ENCODE measurements at regions not wholly inside any gene's neighbourhood (a gene's known extent, or its start where the extent isn't known, plus 50 kb on each side); places are given as distances from the start of the nearest gene placed in this dataset.

GRCh38 chr5:145233461-145233860, 601.7 kb downstream of the PRELID2 start:
- no peak for TF ChIP-seq EZH2 (IDR thresholded peaks at IDR 0.05; ENCODE audit: insufficient read depth, low read length)
- TF ChIP-seq, protein P1, sequence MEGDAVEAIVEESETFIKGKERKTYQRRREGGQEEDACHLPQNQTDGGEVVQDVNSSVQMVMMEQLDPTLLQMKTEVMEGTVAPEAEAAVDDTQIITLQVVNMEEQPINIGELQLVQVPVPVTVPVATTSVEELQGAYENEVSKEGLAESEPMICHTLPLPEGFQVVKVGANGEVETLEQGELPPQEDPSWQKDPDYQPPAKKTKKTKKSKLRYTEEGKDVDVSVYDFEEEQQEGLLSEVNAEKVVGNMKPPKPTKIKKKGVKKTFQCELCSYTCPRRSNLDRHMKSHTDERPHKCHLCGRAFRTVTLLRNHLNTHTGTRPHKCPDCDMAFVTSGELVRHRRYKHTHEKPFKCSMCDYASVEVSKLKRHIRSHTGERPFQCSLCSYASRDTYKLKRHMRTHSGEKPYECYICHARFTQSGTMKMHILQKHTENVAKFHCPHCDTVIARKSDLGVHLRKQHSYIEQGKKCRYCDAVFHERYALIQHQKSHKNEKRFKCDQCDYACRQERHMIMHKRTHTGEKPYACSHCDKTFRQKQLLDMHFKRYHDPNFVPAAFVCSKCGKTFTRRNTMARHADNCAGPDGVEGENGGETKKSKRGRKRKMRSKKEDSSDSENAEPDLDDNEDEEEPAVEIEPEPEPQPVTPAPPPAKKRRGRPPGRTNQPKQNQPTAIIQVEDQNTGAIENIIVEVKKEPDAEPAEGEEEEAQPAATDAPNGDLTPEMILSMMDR (IDR thresholded peaks at IDR 0.05; ENCODE audit: insufficient read depth, low read depth, low read length): no peak

All from astrocyte (in vitro differentiated cells and primary cell).